HG03378 (cell line): ENCODE measurements at regions not wholly inside any gene's neighbourhood (a gene's known extent, or its start where the extent isn't known, plus 50 kb on each side); places are given as distances from the start of the nearest gene placed in this dataset.
"Not testable (repeated sequence)": the region's sequence is repeated elsewhere in the genome, so short reads cannot be mapped to it uniquely, and the experiment has no call there.

ENCODE experiments used
- ATAC-seq: cut with Tn5 transposase; IDR thresholded peaks from one replicate; pipeline ENCODE4 v1.9.1; 2021; ENCODE audit warnings: mild to moderate bottlenecking, moderate library complexity; ENCODE audit not compliant: unreplicated experiment

GRCh38 chr13:71017607-71018006 lies 849.4 kb downstream of the DACH1 start:
- ATAC-seq = no peak

- ATAC-seq = no peak
These were observed 851.5 kb downstream of the DACH1 start for GRCh38 chr13:71015516-71015915.

GRCh38 chr13:71015021-71015420 lies 852.0 kb downstream of the DACH1 start:
- ATAC-seq = no peak

GRCh38 chr13:71005919-71006318 lies 861.1 kb downstream of the DACH1 start:
- no peak for ATAC-seq

- no peak for ATAC-seq
These were observed 871.7 kb downstream of the DACH1 start for GRCh38 chr13:70995338-70995737.

GRCh38 chr13:70994191-70994590 lies 872.8 kb downstream of the DACH1 start:
- no peak for ATAC-seq

DNA sequence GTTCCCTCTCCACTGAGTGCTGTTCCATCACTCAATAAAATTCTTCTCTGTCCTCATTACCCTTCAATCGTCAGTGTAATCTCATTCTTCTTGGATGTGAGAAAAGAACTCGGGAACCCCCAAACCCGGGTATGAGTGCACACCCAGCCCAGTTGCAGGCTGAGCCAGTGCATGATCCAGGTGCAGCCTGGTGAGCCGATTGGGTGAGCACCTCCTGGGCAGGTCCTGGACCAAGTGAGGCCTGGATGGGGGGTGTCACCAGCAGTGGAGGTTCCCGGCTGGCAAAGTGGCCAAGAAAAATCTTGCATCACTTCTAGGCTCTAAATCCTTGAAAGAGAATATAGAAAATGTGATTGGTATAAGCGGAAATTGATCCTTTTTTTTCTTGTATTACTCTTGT lies 878.8 kb upstream of the KLHL1 start:
- no peak for ATAC-seq

GRCh38 chr13:70985371-70985770 lies 877.1 kb upstream of the KLHL1 start:
- ATAC-seq = no peak

DNA sequence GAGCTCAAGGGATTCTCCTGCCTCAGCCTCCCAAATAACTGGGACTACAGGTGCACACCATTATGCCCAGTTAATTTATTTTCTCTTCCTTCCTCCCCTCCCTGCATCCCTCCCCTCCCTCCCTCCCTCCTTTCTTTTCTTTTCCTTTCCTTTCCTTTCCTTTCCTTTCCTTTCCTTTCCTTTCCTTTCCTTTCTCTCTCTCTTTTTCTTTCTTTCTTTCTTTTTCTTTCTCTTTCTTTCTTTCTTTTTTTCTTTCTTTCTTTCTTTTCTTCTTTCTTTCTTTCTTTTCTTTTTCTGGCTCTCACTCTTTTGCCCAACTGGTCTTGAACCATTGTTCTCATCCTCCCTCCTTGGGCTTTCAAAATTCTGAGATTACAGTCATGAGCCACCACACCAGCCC lies 873.0 kb upstream of the KLHL1 start:
- not testable (repeated sequence) for ATAC-seq

GRCh38 chr13:70969321-70969720 lies 861.1 kb upstream of the KLHL1 start:
- ATAC-seq = no peak

GRCh38 chr13:70967564-70967963 lies 859.3 kb upstream of the KLHL1 start:
- no peak for ATAC-seq

GRCh38 chr13:70964874-70965273 lies 856.6 kb upstream of the KLHL1 start:
- ATAC-seq = no peak

- ATAC-seq = no peak
These were observed 855.9 kb upstream of the KLHL1 start for GRCh38 chr13:70964124-70964523.

DNA sequence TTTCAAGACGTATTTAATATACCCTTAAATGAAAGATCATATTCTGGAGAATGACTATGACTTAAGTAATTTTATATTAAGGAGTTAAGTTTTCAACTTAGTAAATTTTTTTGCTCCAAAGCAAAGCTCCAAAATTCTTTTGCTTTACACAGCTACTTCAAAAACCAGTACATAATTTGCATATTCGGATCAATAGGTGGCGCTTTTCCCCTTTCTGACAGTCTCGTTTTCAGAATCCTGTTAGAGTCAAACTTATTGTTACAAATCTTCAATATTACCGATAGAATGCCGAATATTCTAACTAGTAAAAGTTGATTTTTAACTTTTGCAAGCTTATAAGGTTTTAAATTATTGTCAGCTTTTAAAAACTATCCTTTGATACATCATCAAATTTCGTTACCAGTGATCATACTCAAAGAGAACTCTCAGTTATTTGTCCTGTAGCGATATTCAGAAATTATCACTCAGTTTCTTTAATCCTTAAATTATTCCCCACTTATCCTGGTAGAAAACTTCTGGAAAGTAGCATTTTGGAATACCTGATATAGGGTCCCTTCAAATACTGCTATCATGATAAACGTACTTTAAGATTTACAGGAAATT lies 852.7 kb upstream of the KLHL1 start:
- ATAC-seq = no peak

DNA sequence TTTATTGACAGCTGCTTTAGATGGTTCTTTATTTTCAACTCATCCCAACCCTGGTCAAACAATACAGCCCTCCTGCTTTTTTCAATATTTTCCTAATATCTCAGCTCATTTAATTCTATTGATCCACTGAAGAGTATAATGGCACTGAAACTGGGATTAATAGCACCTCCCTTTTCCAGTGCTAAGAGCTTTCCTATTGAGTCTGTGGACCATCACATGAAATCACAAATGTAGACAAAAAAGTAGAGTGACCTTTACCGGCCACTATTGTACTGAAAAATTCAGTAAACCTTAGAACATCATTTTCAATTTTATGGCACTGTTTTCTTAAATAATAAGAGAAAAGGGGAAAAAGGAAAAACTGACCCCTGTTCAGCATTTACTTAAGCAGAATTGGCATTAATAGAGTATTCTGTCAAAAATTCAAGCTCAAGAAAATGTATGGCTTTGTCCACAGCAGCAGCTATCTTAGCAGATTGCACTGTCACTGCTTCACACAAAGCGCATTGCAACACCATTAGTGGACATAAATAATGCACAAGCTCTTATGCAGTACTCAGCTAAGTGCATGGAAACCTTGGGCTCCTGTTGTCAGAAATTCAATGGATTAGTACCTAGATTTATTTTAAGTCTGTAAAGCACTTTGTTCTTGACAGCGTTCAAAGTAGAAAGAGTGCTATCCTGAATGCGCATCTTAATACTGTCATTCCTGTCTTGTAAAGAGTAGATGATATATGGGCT lies 851.0 kb upstream of the KLHL1 start:
- no peak for ATAC-seq

GRCh38 chr13:70955887-70956286 lies 847.6 kb upstream of the KLHL1 start:
- ATAC-seq = no peak

- ATAC-seq = no peak
These were observed 842.4 kb upstream of the KLHL1 start for GRCh38 chr13:70950664-70951063.

- no peak for ATAC-seq
These were observed 837.3 kb upstream of the KLHL1 start for GRCh38 chr13:70945506-70945905.

GRCh38 chr13:70941454-70941853 lies 833.2 kb upstream of the KLHL1 start:
- ATAC-seq = no peak

DNA sequence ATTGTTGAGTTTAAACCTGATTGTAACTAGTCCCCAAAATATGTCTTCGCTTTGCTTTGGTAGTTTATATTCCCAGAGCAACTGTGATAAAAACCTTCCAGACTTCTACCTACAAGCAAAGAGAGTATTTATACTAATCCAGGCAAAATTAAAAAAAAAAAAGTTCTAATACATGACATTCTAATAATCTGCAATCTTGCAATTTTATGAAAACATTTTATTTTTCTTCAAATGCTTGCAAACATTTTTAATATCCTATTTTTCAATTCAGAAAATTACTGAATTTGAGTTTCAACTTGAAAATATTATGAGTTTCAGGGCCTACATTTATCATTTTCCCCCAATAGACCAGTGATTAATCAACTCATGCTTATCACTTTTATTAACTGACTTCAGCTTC lies 830.2 kb upstream of the KLHL1 start:
- ATAC-seq = no peak

- ATAC-seq = no peak
These were observed 824.3 kb upstream of the KLHL1 start for GRCh38 chr13:70932511-70932910.

DNA sequence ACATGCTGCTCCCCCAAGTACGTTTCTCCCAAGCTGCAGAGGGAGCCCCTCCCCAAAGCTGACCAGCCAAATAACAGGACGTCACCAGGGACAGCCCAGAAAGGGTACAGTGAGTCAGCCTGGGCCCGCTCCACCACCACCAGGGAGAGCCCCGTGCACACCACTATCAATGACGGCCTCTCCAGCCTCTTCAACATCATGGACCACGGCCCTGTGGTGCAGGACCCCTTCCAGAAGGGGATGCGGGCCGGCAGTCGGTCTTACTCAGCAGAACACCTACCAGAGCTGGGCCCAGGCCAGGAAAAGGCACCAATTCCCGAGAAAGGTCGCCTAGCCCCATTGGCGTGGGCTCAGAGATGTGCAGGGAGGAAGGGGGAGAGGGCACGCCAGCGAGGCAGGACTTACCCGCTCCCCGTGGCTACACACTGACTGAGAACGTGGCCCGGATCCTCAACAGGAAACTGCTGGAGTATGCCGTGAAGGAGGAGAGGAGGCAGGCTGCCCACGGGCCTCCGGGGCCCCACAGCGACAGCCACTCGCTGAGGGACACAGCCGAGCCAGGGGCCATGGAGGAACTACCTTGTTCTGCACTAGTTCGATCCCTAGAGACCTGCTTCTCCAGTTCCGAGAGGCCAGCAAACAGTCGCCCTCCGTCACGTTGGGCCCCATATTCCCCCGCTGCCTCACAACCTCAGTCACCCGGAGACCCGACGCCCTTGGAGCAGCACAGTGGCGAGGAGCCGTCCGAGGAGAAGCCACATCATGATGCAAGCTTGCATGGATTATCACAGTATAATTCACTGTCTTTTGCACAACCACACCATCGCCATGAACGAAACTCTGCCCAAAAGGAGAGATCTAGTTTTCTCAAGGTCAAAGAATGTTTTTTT lies 815.9 kb upstream of the KLHL1 start:
- ATAC-seq = no peak
